ENCODE measurements at regions not wholly inside any gene's neighbourhood (a gene's known extent, or its start where the extent isn't known, plus 50 kb on each side); places are given as distances from the start of the nearest gene placed in this dataset.

DNA sequence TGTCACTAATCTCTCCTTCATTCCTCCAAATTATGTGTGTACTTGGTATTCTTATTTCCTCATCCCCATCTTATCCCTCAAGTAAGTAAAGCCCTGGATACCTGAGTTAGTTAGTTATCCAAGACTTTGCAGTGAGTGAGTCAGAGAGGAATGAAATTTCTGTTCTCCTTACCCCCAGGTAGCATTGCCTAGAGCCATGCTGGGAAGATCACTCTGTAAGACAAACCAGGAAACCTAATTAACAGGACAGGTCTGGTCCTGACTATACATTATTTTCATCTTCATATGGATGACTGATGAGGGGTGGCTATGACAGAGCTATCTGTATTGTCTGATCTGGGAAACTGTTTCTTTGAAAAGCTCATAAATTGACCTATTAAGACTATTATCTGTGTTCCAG lies 55.0 kb upstream of the ITGA6 start:
- no peak for DNase-seq

DNA sequence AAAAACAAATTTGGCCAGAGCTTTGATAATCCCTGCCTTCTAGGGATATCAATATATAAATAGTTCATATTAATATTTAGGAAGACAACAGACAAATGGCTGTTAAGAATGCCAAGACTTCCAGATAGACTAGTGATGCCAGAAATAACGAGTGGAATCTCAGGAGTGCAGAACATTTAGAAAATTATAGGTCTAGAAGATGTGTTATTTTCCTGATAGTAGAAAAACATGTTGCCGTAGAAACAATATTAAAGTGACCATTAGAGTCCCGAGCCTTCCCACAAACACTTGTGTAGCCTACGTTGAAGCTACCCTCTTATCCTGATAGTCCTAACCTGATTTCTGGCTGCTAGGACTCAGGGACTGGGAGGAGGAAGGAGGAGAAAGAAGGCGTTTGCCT lies 54.3 kb upstream of the ITGA6 start:
- no peak for DNase-seq

DNA sequence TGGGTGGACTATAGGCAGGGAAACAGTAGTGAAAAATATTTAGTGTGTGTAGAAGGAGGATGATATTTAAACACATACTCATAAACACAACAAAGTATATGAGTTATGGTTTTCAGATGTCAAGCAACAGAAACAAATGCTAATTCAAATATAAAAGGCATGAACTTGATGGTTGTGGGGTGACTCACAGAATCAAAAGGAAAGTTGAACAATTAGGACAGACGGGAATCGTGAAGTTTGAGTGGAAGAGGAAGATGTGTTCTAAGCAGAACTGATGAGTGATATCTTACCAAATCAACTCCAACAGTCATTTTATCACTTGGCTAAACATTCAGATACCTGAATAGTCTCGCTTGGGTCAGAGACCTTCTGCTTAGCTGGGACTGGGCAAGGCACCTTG lies 53.6 kb upstream of the ITGA6 start:
- DNase-seq, result no peak

DNA sequence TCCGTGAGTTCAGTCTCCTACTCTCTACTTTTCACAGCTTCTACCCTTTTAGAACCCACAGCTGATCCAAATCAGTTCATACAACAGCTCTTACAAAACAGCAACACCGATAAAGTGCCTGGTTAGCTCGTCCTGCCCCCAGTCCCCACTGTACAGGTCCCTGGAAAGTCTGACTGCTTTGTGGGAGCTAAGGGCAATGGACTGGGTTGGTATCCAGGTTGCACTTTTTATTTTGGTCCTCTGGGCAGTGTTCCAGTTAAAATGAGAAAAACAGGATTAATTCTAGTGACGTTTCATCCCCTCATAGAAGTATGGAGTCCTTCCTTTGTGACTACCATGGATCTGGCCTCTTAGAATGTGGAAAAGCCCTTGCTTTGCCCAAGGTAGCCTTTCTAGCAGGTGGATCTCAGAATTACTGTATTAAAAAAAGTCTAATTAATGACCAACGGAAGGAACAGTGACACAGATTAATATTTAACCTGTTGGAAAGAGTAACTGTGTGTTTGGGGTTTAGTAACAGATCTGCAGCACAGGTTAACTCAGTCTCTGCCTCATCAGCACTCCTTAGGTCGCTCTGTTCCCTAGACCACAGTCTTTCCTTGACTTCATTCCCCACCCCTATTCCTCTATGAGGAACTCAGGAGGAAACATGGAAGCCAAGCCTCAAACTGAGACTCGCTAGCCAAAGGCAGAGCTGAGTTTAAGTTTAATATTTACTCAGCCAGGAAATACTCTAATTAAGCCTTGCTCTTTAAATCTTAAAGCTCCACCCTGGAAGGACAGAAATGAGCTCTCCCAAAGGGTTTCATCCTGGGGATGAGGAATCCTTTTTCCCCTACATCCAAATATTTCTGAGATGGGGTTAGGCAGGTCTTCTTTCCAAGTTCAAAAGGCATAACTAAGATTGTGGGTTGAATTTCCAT lies 52.8 kb upstream of the ITGA6 start:
- DNase-seq, result no peak

GRCh38 chr2:172375251-172375650 lies 52.1 kb upstream of the ITGA6 start:
- DNase-seq, result peak; percentile 57 to 59

- DNase-seq, result no peak
These were observed 51.4 kb upstream of the ITGA6 start for GRCh38 chr2:172376016-172376415.

DNA sequence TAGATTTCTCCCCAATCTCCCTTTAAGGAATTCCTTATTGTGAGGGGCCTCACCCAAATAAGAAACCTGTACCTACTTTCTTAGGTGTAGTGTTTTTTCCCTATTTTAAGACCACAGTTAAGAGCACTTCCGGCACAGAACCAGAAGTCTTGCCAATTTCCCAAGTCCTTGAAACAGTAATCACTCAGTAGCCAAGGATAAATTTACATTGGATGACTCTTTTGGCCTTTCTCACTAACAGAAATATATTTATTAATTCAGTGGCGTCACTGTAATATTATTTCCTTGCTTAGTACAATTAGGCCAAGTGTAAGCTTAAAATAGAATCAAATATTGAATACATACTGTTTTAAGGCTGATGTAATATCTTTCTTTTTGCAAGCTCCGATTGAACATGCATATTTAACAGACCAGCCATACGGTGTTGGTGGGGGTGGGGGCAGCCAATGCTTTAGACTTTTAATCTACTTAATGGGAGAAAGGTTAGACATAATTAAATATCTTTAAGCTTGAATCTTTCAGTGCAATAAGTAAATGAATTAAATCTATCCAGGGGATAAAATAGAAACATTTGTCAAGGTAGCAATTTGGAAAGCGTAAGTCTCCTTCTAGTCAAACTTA lies 50.8 kb upstream of the ITGA6 start:
- no peak for DNase-seq

GRCh38 chr2:172377408-172377807 lies 50.0 kb upstream of the ITGA6 start:
- DNase-seq, result no peak

Measured in AML-193 (cell line).